Mammary epithelial cell (primary cell): ENCODE measurements at regions not wholly inside any gene's neighbourhood (a gene's known extent, or its start where the extent isn't known, plus 50 kb on each side); places are given as distances from the start of the nearest gene placed in this dataset.

Source experiments
- CTCF ChIP-seq, 2 donors: IDR thresholded peaks in 1 of 2; conservative IDR thresholded peaks in 1 of 2; 2 replicates each; pipeline ENCODE4 v1.5.1; 2011 to 2012; ENCODE audit warnings: inconsistent platforms in 2 of 2, low read length in 2 of 2, mild to moderate bottlenecking in 2 of 2, control low read depth in 1 of 2, low read depth in 1 of 2; ENCODE audit not compliant: insufficient read depth in 1 of 2; ENCODE audit errors: extremely low read depth in 1 of 2
- EZH2 ChIP-seq: IDR thresholded peaks from 2 replicates; pipeline ENCODE4 v1.6.1; 2012; ENCODE audit warnings: low read length, inconsistent platforms, borderline replicate concordance

- TF ChIP-seq CTCF (conservative IDR thresholded peaks at IDR 0.05 in 1 of 2, IDR thresholded peaks at IDR 0.05 in 1 of 2; ENCODE audit: extremely low read depth in 1 of 2, insufficient read depth in 1 of 2, low read depth in 1 of 2, low read length in 2 of 2) (no peak), EZH2 (no peak)
Measured at GRCh38 chr3:192055946-192056345, 595.0 kb downstream of the PYDC2 start.
